22Rv1 (cell line): ENCODE measurements at regions not wholly inside any gene's neighbourhood (a gene's known extent, or its start where the extent isn't known, plus 50 kb on each side); places are given as distances from the start of the nearest gene placed in this dataset.

Experiments
- CTCF ChIP-seq: fragments of 450-650 bp; IDR thresholded peaks from 2 replicates; pipeline ENCODE4 v1.5.1; 2017; ENCODE audit warnings: mild to moderate bottlenecking
- ZFX ChIP-seq: fragments of 450-650 bp; IDR thresholded peaks from 2 replicates; pipeline ENCODE4 v1.6.1; 2017; ENCODE audit warnings: antibody characterized with exemption, borderline replicate concordance

- no peak for TF ChIP-seq CTCF
- no peak for TF ChIP-seq ZFX
Observed at GRCh38 chr18:75945265-75945933, 517.9 kb upstream of the SMIM21 start.
